Mesodermal cell (in vitro differentiated cells): ENCODE measurements at regions not wholly inside any gene's neighbourhood (a gene's known extent, or its start where the extent isn't known, plus 50 kb on each side); places are given as distances from the start of the nearest gene placed in this dataset.

Experiments
- H3K27ac ChIP-seq: 2 replicates; pipeline ENCODE4 v1.7.0; 2013; ENCODE audit warnings: mild to moderate bottlenecking, low read depth, low read length, moderate library complexity; ENCODE audit not compliant: severe bottlenecking
- H3K36me3 ChIP-seq: 2 replicates; pipeline ENCODE4 v1.7.1; 2013; ENCODE audit warnings: mild to moderate bottlenecking, low read length, moderate library complexity; ENCODE audit not compliant: control insufficient read depth, insufficient read depth
- H3K4me1 ChIP-seq: one replicate; pipeline ENCODE4 v1.7.1; 2013; ENCODE audit warnings: mild to moderate bottlenecking, low read length; ENCODE audit not compliant: insufficient read depth, control insufficient read depth, poor library complexity, severe bottlenecking
- H3K4me3 ChIP-seq: 2 replicates; pipeline ENCODE4 v1.7.0; 2013; ENCODE audit warnings: low read length, control low read depth, mild to moderate bottlenecking; ENCODE audit not compliant: insufficient read depth, poor library complexity, severe bottlenecking; ENCODE audit errors: extremely low read depth
- H3K9me3 ChIP-seq: 2 replicates; pipeline ENCODE4 v1.7.1; 2013; ENCODE audit warnings: mild to moderate bottlenecking, low read length, moderate library complexity; ENCODE audit not compliant: control insufficient read depth
- WGBS, 2 experiments: methylation state at CpG; one replicate each; pipeline ENCODE4 v1.1.5; 2013; ENCODE audit warnings: missing lambda C conversion rate in 2 of 2; ENCODE audit not compliant: insufficient coverage in 2 of 2; 5-methylcytosine and 5-hydroxymethylcytosine counted together

GRCh38 chr4:116522922-116523321, 562.5 kb downstream of the TRAM1L1 start:
- no peak overlapping the region for H3K4me3 ChIP-seq

GRCh38 chr4:116520886-116521285, 564.5 kb downstream of the TRAM1L1 start:
- WGBS, 2 experiments, result 80% methylated on average over 1 of the region's 3 CpGs; no CpG with 5 or more reads in 1 of the 2 experiments
- no peak overlapping the region for H3K4me3 ChIP-seq

More at GRCh38 chr4:116522922-116523321, 562.5 kb downstream of the TRAM1L1 start:
- Histone ChIP-seq H3K4me1 (no peaks in the 10 kb centered on the region), H3K9me3 (peaks cover 3% of the 10 kb centered on the region), H3K36me3 (no peaks in the 10 kb centered on the region), H3K27ac (no peak overlapping the region)

GRCh38 chr4:116516711-116517110, 568.7 kb downstream of the TRAM1L1 start:
- no peaks in the 10 kb centered on the region for H3K4me1 ChIP-seq
- no peaks in the 10 kb centered on the region for H3K36me3 ChIP-seq
- peaks cover 8% of the 10 kb centered on the region for H3K9me3 ChIP-seq
- H3K4me3 ChIP-seq, result no peak overlapping the region
- 88 to 95% methylated on average over 1 to 2 of the region's 2 CpGs for WGBS, 2 experiments
- no peak overlapping the region for H3K27ac ChIP-seq

More at GRCh38 chr4:116520886-116521285, 564.5 kb downstream of the TRAM1L1 start:
- H3K36me3 ChIP-seq, result no peaks in the 10 kb centered on the region
- no peaks in the 10 kb centered on the region for H3K4me1 ChIP-seq
- H3K27ac ChIP-seq, result no peak overlapping the region
- H3K9me3 ChIP-seq, result peaks cover 3% of the 10 kb centered on the region

- 83% methylated on average over 1 of the region's 1 CpG; no CpG with 5 or more reads in 1 of the 2 experiments for WGBS, 2 experiments
- Histone ChIP-seq H3K4me3 (no peak overlapping the region), H3K4me1 (no peaks in the 10 kb centered on the region), H3K9me3 (peaks cover 8% of the 10 kb centered on the region), H3K27ac (no peak overlapping the region), H3K36me3 (no peaks in the 10 kb centered on the region)
These were observed 569.4 kb downstream of the TRAM1L1 start for GRCh38 chr4:116515959-116516358.

GRCh38 chr4:116512552-116512951, 572.8 kb downstream of the TRAM1L1 start:
- Histone ChIP-seq H3K27ac (no peak overlapping the region), H3K9me3 (peaks cover 4% of the 10 kb centered on the region), H3K36me3 (no peaks in the 10 kb centered on the region), H3K4me1 (no peaks in the 10 kb centered on the region), H3K4me3 (no peak overlapping the region)
- WGBS, 2 experiments, result 92 to 94% methylated on average over 2 of the region's 3 CpGs

- Histone ChIP-seq H3K4me1 (no peaks in the 10 kb centered on the region), H3K36me3 (no peaks in the 10 kb centered on the region), H3K9me3 (no peaks in the 10 kb centered on the region), H3K4me3 (no peak overlapping the region), H3K27ac (no peak overlapping the region)
- 40 to 65% methylated on average over 2 of the region's 4 CpGs for whole genome bisulfite sequencing, 2 experiments
These were observed 583.4 kb downstream of the TRAM1L1 start for GRCh38 chr4:116501954-116502353.

- Histone ChIP-seq H3K4me3 (no peak overlapping the region), H3K27ac (no peak overlapping the region), H3K9me3 (no peaks in the 10 kb centered on the region), H3K4me1 (no peaks in the 10 kb centered on the region), H3K36me3 (no peaks in the 10 kb centered on the region)
- 100% methylated on average over 1 of the region's 2 CpGs for WGBS, 2 experiments
These were observed 585.2 kb downstream of the TRAM1L1 start for GRCh38 chr4:116500225-116500624.

- Histone ChIP-seq H3K4me3 (no peak overlapping the region), H3K27ac (no peak overlapping the region), H3K9me3 (no peaks in the 10 kb centered on the region), H3K36me3 (no peaks in the 10 kb centered on the region), H3K4me1 (peaks cover 14% of the 10 kb centered on the region)
These were observed 595.6 kb downstream of the TRAM1L1 start for GRCh38 chr4:116489739-116490138.

GRCh38 chr4:116486401-116486800, 599.0 kb downstream of the TRAM1L1 start:
- WGBS, 2 experiments, result no CpG with 5 or more reads among the region's 2 CpGs
- H3K9me3 ChIP-seq, result no peaks in the 10 kb centered on the region
- no peaks in the 10 kb centered on the region for H3K36me3 ChIP-seq
- H3K27ac ChIP-seq, result no peak overlapping the region
- peaks cover 14% of the 10 kb centered on the region for H3K4me1 ChIP-seq
- no peak overlapping the region for H3K4me3 ChIP-seq

GRCh38 chr4:116480546-116480945, 604.8 kb downstream of the TRAM1L1 start:
- Histone ChIP-seq H3K4me3 (no peak overlapping the region), H3K36me3 (no peaks in the 10 kb centered on the region), H3K27ac (no peak overlapping the region), H3K4me1 (peaks cover 6% of the 10 kb centered on the region), H3K9me3 (peaks cover 15% of the 10 kb centered on the region)
- WGBS, 2 experiments, result 83 to 100% methylated on average over 1 to 3 of the region's 3 CpGs

GRCh38 chr4:116478343-116478742, 607.0 kb downstream of the TRAM1L1 start:
- 86 to 95% methylated on average over 9 of the region's 10 CpGs for WGBS, 2 experiments
- H3K36me3 ChIP-seq, result no peaks in the 10 kb centered on the region
- no peak overlapping the region for H3K27ac ChIP-seq
- no peaks in the 10 kb centered on the region for H3K4me1 ChIP-seq
- peaks cover 15% of the 10 kb centered on the region for H3K9me3 ChIP-seq
- no peak overlapping the region for H3K4me3 ChIP-seq
